HK-2 (cell line): ENCODE measurements at regions not wholly inside any gene's neighbourhood (a gene's known extent, or its start where the extent isn't known, plus 50 kb on each side); places are given as distances from the start of the nearest gene placed in this dataset.

Source experiments
- DNase-seq: peaks from one replicate; pipeline ENCODE4 v3.0.0-alpha.2; 2018; ENCODE audit not compliant: unreplicated experiment

GRCh38 chr3:181446741-181447140 is 265.0 kb upstream of the SOX2 start:
- no peak for DNase-seq

DNA sequence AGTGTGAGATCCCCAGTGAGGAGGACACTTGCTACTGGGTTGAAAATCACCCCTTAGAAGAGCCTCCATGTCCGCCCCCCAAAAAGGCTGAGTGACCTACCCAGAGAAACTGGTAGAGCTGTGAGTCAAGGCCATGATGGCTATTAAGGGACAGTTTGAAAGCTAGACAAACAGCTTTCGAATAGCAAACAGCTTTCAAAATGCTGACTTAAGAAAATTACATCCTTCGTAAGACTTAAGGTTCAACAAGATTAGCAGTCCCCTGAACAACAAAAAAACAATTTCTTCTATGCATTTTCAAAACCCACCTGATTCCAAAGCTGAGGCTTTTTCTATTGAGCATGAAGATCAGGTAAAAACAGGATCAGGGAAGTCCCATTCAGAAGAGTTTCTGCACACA is 269.7 kb upstream of the SOX2 start:
- no peak for DNase-seq

- no peak for DNase-seq
These were observed 278.7 kb upstream of the SOX2 start for GRCh38 chr3:181432992-181433391.

GRCh38 chr3:181431748-181432147 is 280.0 kb upstream of the SOX2 start:
- DNase-seq = no peak

DNA sequence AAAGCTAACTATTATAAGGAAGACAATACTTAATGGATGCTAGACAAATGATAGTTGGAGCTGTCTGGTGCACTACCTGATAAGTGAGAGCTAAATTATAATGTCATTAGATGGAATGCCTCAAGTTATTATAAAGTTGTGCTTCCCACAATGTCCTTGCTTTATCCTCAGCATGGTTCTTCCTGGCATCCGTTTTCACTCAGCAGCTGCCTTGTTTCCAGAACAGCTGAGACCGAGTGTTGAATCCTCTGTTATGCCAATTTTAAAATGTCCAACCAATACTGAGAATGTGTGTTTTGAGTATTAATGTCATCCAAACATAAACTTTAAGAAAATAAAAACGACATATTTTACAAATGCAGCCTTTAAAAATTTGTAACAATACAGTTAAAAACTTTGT is 286.7 kb upstream of the SOX2 start:
- DNase-seq = no peak

DNA sequence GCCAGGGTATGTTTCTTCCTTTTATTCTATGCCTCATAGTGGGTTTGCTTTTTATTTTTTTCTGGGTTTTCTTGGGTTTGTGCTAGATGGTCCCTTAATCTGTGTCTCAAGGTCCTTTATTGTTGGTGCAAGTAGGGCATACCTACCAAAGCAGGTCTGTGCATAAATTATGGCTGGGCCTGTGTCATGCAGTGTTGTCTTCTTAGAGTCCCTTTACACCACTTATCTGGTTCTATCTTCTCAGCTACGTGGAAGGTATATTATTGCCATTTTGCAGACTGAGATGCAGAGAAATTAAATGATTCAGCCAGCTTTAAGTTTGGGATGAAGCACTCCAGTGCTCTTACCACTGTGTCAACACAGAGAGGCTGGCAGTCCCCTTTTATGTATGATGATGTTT is 293.5 kb upstream of the SOX2 start:
- DNase-seq = no peak

DNA sequence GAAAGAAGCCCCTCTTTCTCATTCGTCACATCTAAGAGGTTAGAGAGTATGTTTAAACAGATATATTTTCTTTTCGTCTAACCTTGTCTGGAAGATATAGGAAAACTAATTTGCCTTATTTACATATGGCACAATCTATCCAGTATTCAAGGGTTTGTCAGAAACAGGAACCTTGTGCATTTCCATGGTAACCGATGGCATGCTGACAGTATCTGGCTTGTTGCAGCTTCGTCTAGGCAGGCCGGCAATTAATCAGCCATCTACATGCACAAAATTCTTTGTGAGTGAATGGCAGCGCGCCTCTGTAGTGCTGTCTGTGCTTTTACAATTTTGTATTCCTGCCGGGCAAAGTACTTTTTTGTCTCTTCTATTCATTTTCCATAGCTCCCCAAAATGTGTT is 294.0 kb upstream of the SOX2 start:
- DNase-seq = no peak

GRCh38 chr3:181410870-181411269 is 300.9 kb upstream of the SOX2 start:
- DNase-seq = no peak

DNA sequence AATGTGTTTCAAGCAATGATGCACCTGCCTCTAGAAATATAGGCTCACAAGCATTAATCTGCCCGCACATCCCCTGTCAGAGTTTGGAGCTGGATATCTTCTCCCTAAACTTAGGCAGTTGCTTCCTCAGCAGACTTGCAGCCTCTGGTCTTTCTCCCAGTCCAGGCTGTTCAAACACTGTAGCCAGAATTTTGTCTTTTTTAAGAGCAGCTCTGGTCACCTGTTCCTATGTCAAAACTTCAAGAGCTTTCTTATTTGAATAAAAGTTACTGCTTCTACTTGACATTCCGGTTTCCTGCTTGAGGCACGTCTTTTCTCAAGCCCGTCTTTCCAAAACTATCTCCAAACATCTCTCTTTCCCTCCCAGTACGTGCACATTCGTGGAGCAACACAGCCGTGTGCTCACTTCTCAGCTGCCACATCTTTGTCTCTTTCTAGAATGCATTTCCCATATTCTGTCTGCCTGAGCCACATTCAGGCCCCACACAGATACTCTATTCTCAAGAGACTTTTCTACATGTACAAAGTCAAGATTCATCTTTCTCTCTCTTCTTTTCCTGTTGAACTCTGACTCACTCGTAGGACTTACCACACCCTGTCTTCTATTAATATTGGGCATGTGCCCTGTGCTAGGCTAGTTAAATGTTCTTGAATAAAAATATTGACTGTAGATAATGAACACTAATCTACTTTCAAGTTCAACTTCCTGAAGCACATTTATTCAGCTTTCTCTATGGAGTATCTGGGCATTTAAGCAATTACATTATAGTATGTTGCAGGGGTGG is 307.7 kb upstream of the SOX2 start:
- no peak for DNase-seq

DNA sequence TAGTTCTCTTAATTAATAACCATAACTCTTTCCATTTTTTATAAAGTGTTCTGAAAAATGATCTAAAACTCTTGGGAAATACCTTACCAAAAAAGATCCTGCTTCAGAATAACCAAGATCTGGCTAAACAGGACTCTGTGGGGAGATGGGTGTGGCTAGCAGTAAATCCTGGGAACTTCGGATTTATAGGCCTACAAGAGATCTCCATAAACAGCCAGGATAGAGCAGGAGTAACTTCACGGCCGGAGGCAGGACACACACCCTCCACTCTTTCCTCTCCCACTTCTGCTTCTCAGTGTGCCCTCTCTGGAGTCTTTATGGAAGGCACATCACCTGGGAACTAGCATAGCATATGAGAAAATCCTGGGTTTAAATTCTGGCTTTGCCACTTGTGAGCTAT is 309.4 kb upstream of the SOX2 start:
- DNase-seq = no peak

GRCh38 chr3:181384970-181385369 is 326.8 kb upstream of the SOX2 start:
- no peak for DNase-seq

DNA sequence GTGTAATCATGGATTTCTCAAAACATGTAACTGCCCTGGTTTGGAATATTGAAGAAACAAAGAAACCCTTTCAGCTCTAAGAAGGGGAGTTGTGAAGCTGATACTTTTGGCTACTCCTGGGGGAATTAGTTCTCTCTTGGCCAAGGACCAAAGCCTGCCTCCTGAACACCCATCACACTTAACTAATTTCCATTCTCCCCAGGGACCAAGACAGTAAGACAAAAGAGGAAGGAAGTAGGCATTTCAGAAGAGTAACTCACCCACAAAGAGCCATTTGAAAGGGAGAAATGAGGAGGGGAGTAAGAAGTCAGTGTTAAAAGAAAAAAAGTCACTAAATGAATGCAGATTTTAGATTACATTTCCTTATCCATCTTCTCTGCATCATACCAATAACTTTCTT is 328.0 kb upstream of the SOX2 start:
- no peak for DNase-seq

GRCh38 chr3:181383201-181383600 is 328.5 kb upstream of the SOX2 start:
- no peak for DNase-seq

GRCh38 chr3:181382656-181383055 is 329.1 kb upstream of the SOX2 start:
- DNase-seq = no peak

GRCh38 chr3:181379278-181379677 is 332.4 kb upstream of the SOX2 start:
- no peak for DNase-seq

DNA sequence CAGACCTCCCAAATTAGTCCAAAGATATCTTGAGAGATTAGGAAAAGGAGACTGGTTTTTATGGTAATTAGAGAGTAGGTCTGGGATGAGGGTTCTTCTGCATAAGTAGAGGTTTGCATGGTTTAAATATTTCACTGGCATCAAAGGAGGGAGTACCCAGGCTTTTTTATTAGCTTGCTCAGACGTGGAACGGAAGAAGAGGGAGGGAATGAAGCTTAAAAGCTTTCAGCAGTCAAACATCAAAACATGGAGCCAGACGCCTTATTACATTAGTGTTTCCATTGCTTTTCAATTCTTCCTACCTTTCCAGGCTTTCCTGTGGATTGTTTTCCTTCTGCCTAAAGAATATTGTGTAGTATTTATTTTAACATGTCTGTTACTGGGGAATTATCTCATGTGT is 342.1 kb upstream of the SOX2 start:
- no peak for DNase-seq

GRCh38 chr3:181363231-181363630 is 348.5 kb upstream of the SOX2 start:
- no peak for DNase-seq

- no peak for DNase-seq
These were observed 349.3 kb upstream of the SOX2 start for GRCh38 chr3:181362378-181362777.

- no peak for DNase-seq
These were observed 353.2 kb upstream of the SOX2 start for GRCh38 chr3:181358562-181358961.

GRCh38 chr3:181358060-181358459 is 353.7 kb upstream of the SOX2 start:
- no peak for DNase-seq

DNA sequence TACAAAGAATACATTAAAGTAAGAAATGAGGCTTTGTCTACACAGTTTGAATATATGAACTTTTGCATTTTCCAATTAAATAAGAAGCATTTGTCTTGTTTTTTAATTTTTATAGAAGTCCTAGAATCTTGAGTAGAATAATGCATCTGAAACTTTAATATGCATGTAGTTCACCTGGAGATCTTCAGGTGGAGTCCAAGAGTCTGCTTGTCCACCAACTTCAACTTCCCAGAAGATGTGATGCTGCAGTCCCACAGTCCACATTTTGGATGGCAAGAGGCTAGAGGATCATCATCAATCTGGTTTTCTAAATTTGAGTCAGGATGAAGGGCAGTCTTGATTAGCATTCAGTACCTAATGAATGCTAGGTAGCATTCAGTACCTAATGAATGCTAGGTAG is 357.6 kb upstream of the SOX2 start:
- DNase-seq = no peak

DNA sequence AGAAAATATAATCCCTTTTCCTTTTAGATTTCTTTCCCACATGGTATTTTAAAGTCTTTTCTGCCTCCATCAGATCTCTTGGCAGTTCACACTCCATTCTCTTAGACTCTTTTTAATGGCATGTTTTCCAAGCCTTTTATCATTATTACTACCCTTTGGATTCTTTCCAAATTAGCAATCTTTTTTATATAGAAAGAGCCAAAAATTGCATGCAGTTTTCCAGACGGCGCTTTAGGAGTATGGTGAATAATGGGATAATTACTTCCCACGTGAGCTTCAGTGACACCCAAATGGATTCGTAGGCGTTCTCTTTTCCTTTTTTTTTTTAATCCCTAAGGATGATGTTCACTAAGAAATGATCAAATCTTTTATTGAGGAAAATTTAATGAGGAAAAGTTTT is 354.8 kb upstream of the DNAJC19 start:
- no peak for DNase-seq

- no peak for DNase-seq
These were observed 347.1 kb upstream of the DNAJC19 start for GRCh38 chr3:181336597-181336996.

DNA sequence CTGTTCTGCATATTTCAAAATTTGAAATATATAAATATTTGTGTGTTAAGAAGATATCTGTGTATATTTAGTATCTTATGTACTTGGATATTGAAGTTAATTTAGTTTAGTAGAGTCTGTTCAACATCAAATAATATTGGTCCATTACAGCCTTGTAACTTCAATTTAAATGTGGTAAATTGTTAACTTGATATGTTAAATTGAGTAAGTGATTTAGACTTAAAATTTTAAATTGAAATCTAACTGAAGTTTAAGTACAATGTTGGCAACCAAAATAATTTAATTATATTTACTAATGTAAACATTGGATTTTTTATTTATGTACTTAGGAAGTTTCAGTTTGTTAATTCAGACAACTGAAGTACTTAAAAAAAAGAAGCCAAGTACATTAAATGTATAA is 343.9 kb upstream of the DNAJC19 start:
- no peak for DNase-seq
